GM12891 (cell line): ENCODE measurements at regions not wholly inside any gene's neighbourhood (a gene's known extent, or its start where the extent isn't known, plus 50 kb on each side); places are given as distances from the start of the nearest gene placed in this dataset.

Experiments
- DNase-seq: peaks from one replicate; pipeline ENCODE4 v3.0.0; 2011; ENCODE audit warnings: low spot score; ENCODE audit not compliant: insufficient read length
- FAIRE-seq: peaks from 2 replicates; lab custom pipeline; 2011; peaks lifted over from hg19 to GRCh38; lab: Jason Lieb, UNC
- PAX5 ChIP-seq: IDR thresholded peaks from 2 replicates; pipeline ENCODE4 v1.6.1; 2011; ENCODE audit warnings: low read length, moderate library complexity, mild to moderate bottlenecking; ENCODE audit not compliant: insufficient read depth, severe bottlenecking
- POLR2A ChIP-seq: IDR thresholded peaks from 2 replicates; pipeline ENCODE4 v1.6.1; 2011; ENCODE audit warnings: low read depth, low read length, control low read depth
- POLR2AphosphoS5 ChIP-seq: IDR thresholded peaks from 2 replicates; pipeline ENCODE4 v1.6.1; 2011; ENCODE audit warnings: low read depth, low read length, control low read depth
- POU2F2 ChIP-seq: IDR thresholded peaks from 2 replicates; pipeline ENCODE4 v1.6.1; 2011; ENCODE audit warnings: low read depth, mild to moderate bottlenecking, control low read depth, low read length, moderate library complexity
- SPI1 ChIP-seq: IDR thresholded peaks from 2 replicates; pipeline ENCODE4 v1.6.1; 2011; ENCODE audit warnings: low read depth, low read length, control low read depth
- TAF1 ChIP-seq: IDR thresholded peaks from 2 replicates; pipeline ENCODE4 v1.6.1; 2011; ENCODE audit warnings: low read depth, low read length, control low read depth

DNA sequence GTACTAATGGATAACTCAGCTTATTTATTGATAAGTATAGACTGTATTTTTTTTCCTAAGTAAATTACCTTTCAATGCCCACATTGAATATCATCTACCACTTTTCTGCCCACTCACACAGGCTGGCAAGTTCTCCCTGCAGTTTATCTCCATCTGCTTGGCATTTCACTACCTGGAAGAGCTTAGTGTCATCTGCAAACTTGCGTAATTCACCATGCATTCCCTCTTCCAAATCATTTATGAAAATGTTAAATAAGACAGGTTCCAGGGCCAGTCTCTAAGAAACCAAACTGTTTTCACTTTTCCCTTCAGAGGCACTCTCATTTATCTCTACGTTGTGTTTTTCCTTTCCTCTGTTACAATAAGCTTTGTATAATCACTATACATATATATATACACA lies 1076.6 kb downstream of the IGSF11 start:
- FAIRE-seq (no peak), DNase-seq (no peak)
- TF ChIP-seq TAF1 (no peak), SPI1 (no peak), PAX5 (no peak), POLR2AphosphoS5 (no peak), POU2F2 (no peak), POLR2A (no peak)

DNA sequence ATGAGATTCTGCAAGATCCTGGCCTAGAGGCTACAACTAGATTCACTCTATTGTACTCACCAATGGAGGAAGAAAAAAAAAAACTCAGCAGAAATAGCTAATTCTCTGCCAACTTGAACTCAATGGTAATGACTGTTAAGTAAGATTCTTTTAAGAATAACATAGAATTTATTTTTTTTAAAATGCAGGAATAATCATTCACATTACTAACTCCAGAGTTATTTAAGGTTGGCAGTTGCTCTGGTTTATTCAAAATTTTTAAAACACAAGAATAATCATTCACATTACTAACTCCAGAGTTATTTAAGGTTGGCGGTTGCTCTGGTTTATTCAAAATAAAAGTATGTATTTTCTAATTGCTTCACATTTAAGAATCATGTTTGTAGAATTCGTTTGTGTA lies 1071.9 kb downstream of the IGSF11 start:
- no peak for DNase-seq
- TF ChIP-seq TAF1 (no peak), POU2F2 (no peak), POLR2AphosphoS5 (no peak), SPI1 (no peak), PAX5 (no peak), POLR2A (no peak)

DNA sequence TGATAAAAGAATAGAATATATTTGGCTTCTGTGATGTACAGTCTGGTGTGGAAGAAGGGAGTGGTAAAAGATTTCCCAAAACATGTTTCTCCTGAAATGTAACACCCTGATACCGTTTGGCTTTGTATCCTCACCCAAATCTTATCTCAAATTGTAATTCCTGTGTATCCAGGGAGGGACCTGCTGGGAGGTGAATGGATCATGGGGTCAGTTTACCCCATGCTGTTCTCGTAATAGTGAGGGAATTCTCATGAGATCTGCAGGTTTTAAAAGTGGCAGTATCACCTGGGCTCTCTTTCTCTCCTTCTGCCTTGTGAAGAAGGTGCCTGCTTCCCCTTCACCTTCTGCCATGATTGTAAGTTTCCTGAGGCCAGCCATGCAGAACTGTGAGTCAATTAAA lies 1070.8 kb downstream of the IGSF11 start:
- DNase-seq (no peak), FAIRE-seq (no peak)
- TF ChIP-seq POLR2A (no peak), TAF1 (no peak), SPI1 (no peak), POU2F2 (no peak)

More for the DNA sequence above, 1071.9 kb downstream of the IGSF11 start:
- FAIRE-seq, result no peak

DNA sequence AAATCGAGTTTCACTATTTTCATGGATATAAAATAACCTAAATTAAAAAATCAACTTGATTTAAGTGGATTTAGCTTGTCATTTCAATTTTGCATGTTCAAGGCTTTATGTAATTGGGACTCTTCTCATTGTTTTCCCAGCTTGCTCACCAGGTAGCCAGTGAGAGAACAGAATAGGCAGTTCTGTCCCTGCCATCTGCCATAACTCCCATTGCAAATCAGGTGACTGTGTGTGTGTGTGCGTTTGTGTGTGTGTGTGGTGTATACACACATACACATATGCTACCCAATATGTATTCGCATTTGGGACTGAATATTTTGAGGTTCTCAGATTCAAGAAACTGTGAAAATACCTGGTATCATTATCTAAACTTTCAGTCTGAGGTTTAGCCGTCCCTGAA lies 1069.8 kb downstream of the IGSF11 start:
- no peak for DNase-seq
- TF ChIP-seq POLR2A (no peak), PAX5 (no peak), SPI1 (no peak), POU2F2 (no peak), POLR2AphosphoS5 (no peak), TAF1 (no peak)
- no peak for FAIRE-seq

DNA sequence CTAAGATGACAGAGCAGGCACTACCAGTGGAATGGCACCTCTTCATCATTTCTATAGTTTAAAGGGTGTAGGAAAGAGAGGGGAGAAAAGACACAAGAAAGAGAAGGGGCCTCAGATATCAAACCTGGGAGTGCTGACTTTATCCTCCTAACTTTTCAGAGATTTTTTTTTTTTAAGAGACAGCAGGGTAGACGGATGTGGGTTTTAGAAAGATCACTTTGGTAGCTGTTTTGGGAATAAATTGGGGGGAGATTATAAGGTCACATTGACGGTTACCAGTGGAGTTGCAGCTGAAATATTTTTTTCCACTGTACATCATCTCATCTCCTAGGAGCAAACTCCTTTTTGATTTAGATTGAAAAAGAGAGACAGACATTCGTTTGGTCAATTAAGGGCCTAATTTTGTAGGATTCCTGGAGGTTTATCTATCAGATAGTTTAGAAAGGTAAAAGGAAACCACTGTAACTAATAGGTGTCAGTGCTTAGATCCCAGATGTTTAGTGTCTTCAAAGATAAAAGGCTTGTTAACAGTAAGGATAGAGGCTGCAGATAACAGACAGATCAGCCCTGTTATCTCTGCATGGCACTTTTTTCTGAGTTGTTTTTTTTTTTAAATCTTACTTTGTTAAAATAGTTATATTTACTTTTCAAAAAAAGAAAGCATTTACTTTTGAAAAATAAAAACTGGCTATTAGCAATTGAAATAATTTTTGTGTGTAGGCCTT lies 1057.0 kb downstream of the IGSF11 start:
- FAIRE-seq (no peak), DNase-seq (no peak)
- TF ChIP-seq POLR2AphosphoS5 (no peak), POU2F2 (no peak), POLR2A (no peak), TAF1 (no peak), SPI1 (no peak), PAX5 (no peak)

DNA sequence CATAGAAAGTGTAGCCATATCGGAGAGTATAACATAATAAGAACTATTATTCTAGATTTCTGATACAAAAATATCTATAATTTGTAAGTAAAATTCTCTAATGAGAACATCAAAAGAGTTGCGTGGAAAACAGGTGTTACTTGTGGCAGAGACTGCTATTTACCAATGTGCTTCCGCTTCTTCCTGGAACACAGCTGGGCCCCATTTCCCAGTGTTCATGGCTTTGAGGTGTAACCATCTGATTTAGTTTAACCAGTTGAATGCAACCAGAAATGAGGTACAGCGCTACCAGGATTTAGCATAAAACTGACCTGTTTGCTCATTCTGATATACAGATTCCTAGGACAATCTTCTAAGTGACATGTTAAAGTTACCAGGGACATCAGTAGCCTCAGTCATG lies 1055.2 kb downstream of the IGSF11 start:
- no peak for FAIRE-seq
- TF ChIP-seq TAF1 (no peak), PAX5 (no peak), POLR2A (no peak), SPI1 (no peak), POLR2AphosphoS5 (no peak)
- DNase-seq, result no peak

DNA sequence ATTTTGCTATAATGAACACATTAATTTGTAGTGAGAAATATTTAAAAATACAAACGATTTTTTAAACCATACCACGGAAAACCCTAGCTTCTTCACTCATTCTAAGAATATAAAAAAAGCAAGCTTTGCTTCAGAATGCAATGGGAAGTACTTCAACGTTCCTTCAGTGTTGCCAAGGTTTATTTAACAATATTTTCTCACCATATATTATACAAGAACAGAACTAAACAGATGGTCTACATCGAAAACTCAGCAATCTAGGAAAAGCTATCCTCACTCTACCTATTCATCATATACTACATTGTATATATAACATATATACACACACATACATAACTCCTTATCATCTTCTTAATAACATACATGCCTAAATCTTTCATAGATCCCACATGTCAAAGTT lies 1047.4 kb downstream of the IGSF11 start:
- TF ChIP-seq SPI1, result no peak
- no peak for FAIRE-seq
- DNase-seq, result no peak

DNA sequence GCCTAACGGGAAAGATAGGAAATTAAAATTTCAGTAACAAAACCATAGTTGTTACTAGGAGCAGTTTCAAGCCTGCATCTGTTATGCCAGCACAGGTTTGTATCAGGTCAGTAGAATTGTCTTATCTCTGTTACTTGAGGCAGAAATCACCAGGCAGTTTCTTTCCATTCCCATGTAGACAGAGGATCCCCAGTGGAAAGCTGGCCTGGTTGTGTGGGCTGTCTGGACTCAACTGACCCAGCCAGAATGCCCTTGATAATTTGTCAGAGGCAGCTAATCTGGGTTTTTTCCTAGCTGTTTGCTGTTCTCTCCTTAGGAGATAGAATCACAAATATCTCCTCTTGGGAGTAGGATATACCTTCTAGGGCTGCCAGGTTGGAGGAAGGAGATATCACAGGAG lies 1044.7 kb downstream of the IGSF11 start:
- FAIRE-seq (no peak), DNase-seq (no peak)
- TF ChIP-seq TAF1 (no peak), POLR2AphosphoS5 (no peak), POLR2A (no peak), SPI1 (no peak), POU2F2 (no peak), PAX5 (no peak)

DNA sequence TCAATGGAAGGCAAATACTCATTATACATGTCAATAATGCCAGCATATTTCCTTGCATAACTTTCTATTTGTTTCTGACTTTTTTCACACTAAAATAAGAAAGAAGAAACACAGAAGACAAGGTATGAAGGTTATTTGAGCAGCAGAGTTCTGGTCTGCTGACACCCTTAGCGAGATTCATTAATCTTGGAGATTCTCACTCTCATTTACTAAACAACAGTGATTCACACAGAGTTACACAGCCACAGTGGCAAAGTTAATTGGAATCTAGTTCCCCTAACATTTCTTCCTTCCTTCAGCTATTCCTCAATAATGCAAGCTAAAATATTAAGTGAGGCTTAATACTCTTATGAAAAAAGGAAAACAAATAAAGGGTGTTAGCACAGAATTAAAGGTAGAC lies 1044.0 kb downstream of the IGSF11 start:
- DNase-seq (no peak), FAIRE-seq (no peak)

DNA sequence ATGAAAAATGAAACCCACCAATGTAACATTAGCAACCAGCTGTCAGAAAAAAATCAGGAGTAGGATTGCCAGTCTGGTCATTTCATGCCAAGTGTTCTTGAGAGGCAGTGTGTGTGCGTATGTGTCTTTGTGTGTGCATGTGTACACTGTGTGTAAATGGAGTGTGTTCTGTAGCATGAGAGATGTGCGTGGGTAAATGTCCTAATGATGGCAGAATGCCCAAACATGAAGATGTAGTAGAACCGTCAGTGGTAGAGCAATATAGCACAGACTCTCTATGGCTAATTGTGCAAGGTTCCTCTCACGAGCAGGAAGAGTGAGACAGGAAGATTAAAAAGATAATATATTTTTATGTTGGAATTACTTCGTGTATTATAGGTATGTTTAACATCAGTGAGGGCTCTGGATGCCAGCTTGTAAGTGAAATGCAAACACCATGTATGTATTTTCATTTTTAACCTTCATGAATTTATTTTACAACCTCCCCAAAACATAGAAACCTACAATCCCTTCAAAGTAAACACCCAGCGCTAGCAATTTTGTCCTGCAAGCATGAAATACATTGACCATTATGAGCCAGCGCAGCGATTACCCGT lies 1038.7 kb downstream of the IGSF11 start:
- DNase-seq, result no peak
- FAIRE-seq, result no peak
- TF ChIP-seq POU2F2 (no peak), SPI1 (no peak), TAF1 (no peak), POLR2A (no peak), POLR2AphosphoS5 (no peak), PAX5 (no peak)

More for the DNA sequence above, 1044.0 kb downstream of the IGSF11 start:
- no peak for TF ChIP-seq POLR2A
- TF ChIP-seq SPI1, result no peak
- TF ChIP-seq POU2F2, result no peak
- no peak for TF ChIP-seq TAF1
- no peak for TF ChIP-seq POLR2AphosphoS5
- no peak for TF ChIP-seq PAX5
